Neural cell (in vitro differentiated cells): ENCODE measurements at regions not wholly inside any gene's neighbourhood (a gene's known extent, or its start where the extent isn't known, plus 50 kb on each side); places are given as distances from the start of the nearest gene placed in this dataset.

ENCODE experiments used
- EP300 ChIP-seq: fragments of 450-650 bp; conservative IDR thresholded peaks from 2 replicates; pipeline ENCODE4 v1.6.1; 2014; ENCODE audit warnings: antibody characterized with exemption, mild to moderate bottlenecking, moderate library complexity; ENCODE audit not compliant: poor library complexity, severe bottlenecking
- EZH2 ChIP-seq: fragments of 200-600, 300-800 bp; shearing (Covaris generic), sonication (generic); IDR thresholded peaks from 2 replicates; pipeline ENCODE4 v1.6.1; 2014; ENCODE audit warnings: antibody characterized with exemption, low read length, borderline replicate concordance, mild to moderate bottlenecking; ENCODE audit not compliant: insufficient read depth, poor library complexity, severe bottlenecking
- MXI1 ChIP-seq: fragments of 450-650 bp; conservative IDR thresholded peaks from 2 replicates; pipeline ENCODE4 v1.6.1; 2014; ENCODE audit warnings: antibody characterized with exemption, mild to moderate bottlenecking; ENCODE audit not compliant: poor library complexity, severe bottlenecking
- POLR2AphosphoS5 ChIP-seq: IDR thresholded peaks from 2 replicates; pipeline ENCODE4 v1.6.1; 2012
- RAD21 ChIP-seq: fragments of 450-650 bp; conservative IDR thresholded peaks from 2 replicates; pipeline ENCODE4 v1.6.1; 2014; ENCODE audit warnings: antibody characterized with exemption, mild to moderate bottlenecking, moderate library complexity
- TAF1 ChIP-seq: IDR thresholded peaks from 2 replicates; pipeline ENCODE4 v1.6.1; 2012; ENCODE audit warnings: low read depth
- TF ChIP-seq, protein P1 (sequence below): fragments of 450-650 bp; IDR thresholded peaks from 2 replicates; pipeline ENCODE4 v1.5.1; 2014; ENCODE audit warnings: antibody characterized with exemption, mild to moderate bottlenecking, moderate library complexity; ENCODE audit not compliant: poor library complexity, severe bottlenecking
- TF ChIP-seq, protein P2 (sequence below): IDR thresholded peaks from 2 replicates; pipeline ENCODE4 v1.6.1; 2012; ENCODE audit warnings: borderline replicate concordance

DNA sequence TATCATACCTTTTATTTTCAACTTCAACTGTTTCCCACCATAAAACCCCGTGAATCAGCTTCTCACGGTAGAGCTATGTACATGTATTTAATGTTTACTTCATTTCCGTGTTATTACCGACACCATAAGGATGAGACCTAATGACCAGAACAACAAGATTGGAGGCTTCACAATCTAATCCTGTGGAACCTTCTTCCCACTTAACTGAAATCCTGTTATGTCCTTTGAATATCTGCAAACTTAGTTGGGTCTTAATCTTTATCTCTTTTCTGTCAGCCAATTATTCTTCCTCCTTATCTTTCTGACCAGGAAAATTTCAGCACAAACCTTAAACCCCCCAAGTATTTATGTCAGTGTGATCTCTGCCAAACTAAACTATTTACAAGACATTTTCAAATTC lies 214.4 kb downstream of the TMX3 start:
- TF ChIP-seq, protein P1, sequence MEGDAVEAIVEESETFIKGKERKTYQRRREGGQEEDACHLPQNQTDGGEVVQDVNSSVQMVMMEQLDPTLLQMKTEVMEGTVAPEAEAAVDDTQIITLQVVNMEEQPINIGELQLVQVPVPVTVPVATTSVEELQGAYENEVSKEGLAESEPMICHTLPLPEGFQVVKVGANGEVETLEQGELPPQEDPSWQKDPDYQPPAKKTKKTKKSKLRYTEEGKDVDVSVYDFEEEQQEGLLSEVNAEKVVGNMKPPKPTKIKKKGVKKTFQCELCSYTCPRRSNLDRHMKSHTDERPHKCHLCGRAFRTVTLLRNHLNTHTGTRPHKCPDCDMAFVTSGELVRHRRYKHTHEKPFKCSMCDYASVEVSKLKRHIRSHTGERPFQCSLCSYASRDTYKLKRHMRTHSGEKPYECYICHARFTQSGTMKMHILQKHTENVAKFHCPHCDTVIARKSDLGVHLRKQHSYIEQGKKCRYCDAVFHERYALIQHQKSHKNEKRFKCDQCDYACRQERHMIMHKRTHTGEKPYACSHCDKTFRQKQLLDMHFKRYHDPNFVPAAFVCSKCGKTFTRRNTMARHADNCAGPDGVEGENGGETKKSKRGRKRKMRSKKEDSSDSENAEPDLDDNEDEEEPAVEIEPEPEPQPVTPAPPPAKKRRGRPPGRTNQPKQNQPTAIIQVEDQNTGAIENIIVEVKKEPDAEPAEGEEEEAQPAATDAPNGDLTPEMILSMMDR = no peak
- no peak for TF ChIP-seq EZH2
- TF ChIP-seq, protein P2, sequence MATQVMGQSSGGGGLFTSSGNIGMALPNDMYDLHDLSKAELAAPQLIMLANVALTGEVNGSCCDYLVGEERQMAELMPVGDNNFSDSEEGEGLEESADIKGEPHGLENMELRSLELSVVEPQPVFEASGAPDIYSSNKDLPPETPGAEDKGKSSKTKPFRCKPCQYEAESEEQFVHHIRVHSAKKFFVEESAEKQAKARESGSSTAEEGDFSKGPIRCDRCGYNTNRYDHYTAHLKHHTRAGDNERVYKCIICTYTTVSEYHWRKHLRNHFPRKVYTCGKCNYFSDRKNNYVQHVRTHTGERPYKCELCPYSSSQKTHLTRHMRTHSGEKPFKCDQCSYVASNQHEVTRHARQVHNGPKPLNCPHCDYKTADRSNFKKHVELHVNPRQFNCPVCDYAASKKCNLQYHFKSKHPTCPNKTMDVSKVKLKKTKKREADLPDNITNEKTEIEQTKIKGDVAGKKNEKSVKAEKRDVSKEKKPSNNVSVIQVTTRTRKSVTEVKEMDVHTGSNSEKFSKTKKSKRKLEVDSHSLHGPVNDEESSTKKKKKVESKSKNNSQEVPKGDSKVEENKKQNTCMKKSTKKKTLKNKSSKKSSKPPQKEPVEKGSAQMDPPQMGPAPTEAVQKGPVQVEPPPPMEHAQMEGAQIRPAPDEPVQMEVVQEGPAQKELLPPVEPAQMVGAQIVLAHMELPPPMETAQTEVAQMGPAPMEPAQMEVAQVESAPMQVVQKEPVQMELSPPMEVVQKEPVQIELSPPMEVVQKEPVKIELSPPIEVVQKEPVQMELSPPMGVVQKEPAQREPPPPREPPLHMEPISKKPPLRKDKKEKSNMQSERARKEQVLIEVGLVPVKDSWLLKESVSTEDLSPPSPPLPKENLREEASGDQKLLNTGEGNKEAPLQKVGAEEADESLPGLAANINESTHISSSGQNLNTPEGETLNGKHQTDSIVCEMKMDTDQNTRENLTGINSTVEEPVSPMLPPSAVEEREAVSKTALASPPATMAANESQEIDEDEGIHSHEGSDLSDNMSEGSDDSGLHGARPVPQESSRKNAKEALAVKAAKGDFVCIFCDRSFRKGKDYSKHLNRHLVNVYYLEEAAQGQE = no peak
- TF ChIP-seq MXI1 = no peak
- no peak for TF ChIP-seq TAF1
- TF ChIP-seq RAD21 = no peak
- TF ChIP-seq POLR2AphosphoS5 = no peak
- TF ChIP-seq EP300 = no peak
